ENCODE measurements at regions not wholly inside any gene's neighbourhood (a gene's known extent, or its start where the extent isn't known, plus 50 kb on each side); places are given as distances from the start of the nearest gene placed in this dataset.

GRCh38 chr10:33743429-33743857, 409.0 kb upstream of the NRP1 start:
- TF ChIP-seq GTF2F1 (IDR thresholded peaks at IDR 0.05; ENCODE audit: borderline replicate concordance, low read depth, low read length) (no peak), POU5F1 (IDR thresholded peaks at IDR 0.05; ENCODE audit: low read depth, low read length) (no peak)
- Histone ChIP-seq H3K23me2 (ENCODE audit: low read depth, low read length) (no peaks in the 10 kb centered on the region), H3K4ac (replicated peaks; ENCODE audit: insufficient read length, low read depth, low read length) (no peak overlapping the region), H3K79me1 (ENCODE audit: low read depth, low read length) (no peaks in the 10 kb centered on the region), H2BK12ac (ENCODE audit: low read depth, low read length) (no peak overlapping the region), H4K20me1 (replicated peaks in 1 of 2; ENCODE audit: control insufficient read depth in 1 of 2, insufficient read depth in 2 of 2, low read length in 2 of 2) (no peaks in the 10 kb centered on the region), H3K79me2 (ENCODE audit: control insufficient read depth in 1 of 2, insufficient read depth in 2 of 2, low read length in 2 of 2) (no peaks in the 10 kb centered on the region), H4K91ac (replicated peaks; ENCODE audit: insufficient read length, low read length) (no peak overlapping the region), H3K56ac (replicated peaks; ENCODE audit: insufficient read length, low read depth, low read length) (no peak overlapping the region), H3K4me3 (ENCODE audit: extremely low read depth in 1 of 4, insufficient read depth in 2 of 4, low read depth in 3 of 4, low read length in 4 of 4) (no peak overlapping the region), H2BK5ac (ENCODE audit: low read depth, low read length) (no peak overlapping the region), H3K27me3 (replicated peaks in 1 of 4; ENCODE audit: control insufficient read depth in 3 of 4, extremely low read depth in 1 of 4, insufficient read depth in 3 of 4, low read length in 3 of 4) (no peaks in the 10 kb centered on the region), H3K9me3 (ENCODE audit: insufficient read depth in 2 of 2, low read depth in 1 of 2, low read length in 1 of 2) (no peaks in the 10 kb centered on the region), H2BK20ac (ENCODE audit: low read length) (no peak overlapping the region), H3K14ac (ENCODE audit: insufficient read length) (no peak overlapping the region), H3K36me3 (ENCODE audit: control insufficient read depth in 2 of 4, insufficient read depth in 4 of 4, low read length in 3 of 4) (no peaks in the 10 kb centered on the region), H2BK15ac (ENCODE audit: low read length) (no peak overlapping the region), H4K8ac (ENCODE audit: extremely low read depth, insufficient read depth, low read length) (no peak overlapping the region), H2BK120ac (replicated peaks; ENCODE audit: low read depth, low read length) (no peak overlapping the region), H2AK5ac (ENCODE audit: low read depth, low read length) (no peak overlapping the region), H3K9ac (replicated peaks in 1 of 4; ENCODE audit: extremely low read depth in 1 of 4, low read depth in 3 of 4, low read length in 3 of 4) (no peak overlapping the region), H3K4me2 (ENCODE audit: insufficient read depth in 1 of 2, low read depth in 2 of 2, low read length in 2 of 2) (no peak overlapping the region), H2AFZ (ENCODE audit: low read length) (no peak overlapping the region), H3K18ac (ENCODE audit: extremely low read depth, low read length) (no peak overlapping the region), H3K4me1 (replicated peaks in 1 of 4; ENCODE audit: control insufficient read depth in 3 of 4, insufficient read depth in 4 of 4, low read length in 3 of 4) (no peaks in the 10 kb centered on the region), H3K23ac (ENCODE audit: insufficient read length) (no peak overlapping the region), H4K5ac (ENCODE audit: insufficient read length, low read depth, low read length) (no peak overlapping the region), H3K27ac (ENCODE audit: low read depth, low read length) (no peak overlapping the region)
- DNase-seq (ENCODE audit: low read depth in 1 of 2, low spot score in 2 of 2) (no peak), FAIRE-seq (no peak)
- WGBS, 2 experiments (ENCODE audit: extremely low coverage in 1 of 2, insufficient coverage in 1 of 2, insufficient read length in 1 of 2, insufficient replicate concordance in 2 of 2, low coverage in 1 of 2, low lambda C conversion rate in 2 of 2, missing lambda C conversion rate in 1 of 2) = 91% methylated on average over 2 of the region's 2 CpGs; no CpG with 5 or more reads in 1 of the 2 experiments
- ChIA-PET POLR2A (ENCODE audit: partially characterized antibody) (no interaction called here), CTCF (ENCODE audit: partially characterized antibody) (interaction anchor here (1.2 kb wide), 1 partner anchor 15 kb away, joined by 3 read pairs; no protein-coding TSS in a partner anchor)

All from H1 (cell line).